Kidney glomerular epithelial cell (primary cell): ENCODE measurements at regions not wholly inside any gene's neighbourhood (a gene's known extent, or its start where the extent isn't known, plus 50 kb on each side); places are given as distances from the start of the nearest gene placed in this dataset.
A peak's percentile ranks its signal among the peaks of the same experiment; 100 is the strongest.

Source experiments
- DNase-seq: peaks from one replicate; lab custom pipeline; 2025; lab: John Stamatoyannopoulos, UW

DNA sequence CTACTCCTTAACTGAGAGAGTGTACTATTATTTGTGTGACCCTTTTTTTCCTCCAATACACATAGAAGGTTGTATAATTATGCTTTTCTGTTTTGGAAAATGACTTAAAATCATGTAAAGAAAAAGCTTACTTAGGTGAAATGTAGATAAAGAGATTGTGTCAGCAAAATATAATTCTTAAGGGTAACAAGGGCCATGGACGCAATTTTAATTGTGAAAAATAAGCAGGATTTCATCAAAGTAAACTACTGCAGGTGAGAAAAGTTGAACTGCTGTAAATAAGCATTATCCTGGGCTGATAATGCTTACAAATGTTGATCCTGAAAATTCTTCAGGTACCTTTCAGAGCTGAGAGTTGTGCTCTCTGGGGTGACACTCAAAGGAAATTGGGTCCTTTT, 141.5 kb downstream of the RPIA start:
- no peak for DNase-seq

DNA sequence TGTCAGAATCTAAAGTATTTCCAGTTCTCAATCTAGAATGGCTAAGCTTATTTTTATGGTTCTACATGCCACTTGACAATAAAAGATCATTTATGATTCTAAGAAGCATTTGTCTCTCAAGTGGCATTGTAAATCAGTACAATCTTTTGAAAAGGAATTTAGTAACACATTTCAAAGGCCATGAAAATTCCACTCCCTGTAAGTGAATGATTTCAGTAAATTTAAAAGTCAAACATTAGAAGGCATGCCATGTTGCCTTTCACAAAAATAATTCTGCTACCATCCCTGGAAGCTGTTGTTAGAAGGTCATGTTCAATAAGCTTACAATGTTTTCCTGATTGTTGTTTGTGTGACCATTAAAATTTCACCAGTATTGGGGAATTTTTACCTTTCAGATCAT, 142.9 kb downstream of the RPIA start:
- DNase-seq, result no peak

DNA sequence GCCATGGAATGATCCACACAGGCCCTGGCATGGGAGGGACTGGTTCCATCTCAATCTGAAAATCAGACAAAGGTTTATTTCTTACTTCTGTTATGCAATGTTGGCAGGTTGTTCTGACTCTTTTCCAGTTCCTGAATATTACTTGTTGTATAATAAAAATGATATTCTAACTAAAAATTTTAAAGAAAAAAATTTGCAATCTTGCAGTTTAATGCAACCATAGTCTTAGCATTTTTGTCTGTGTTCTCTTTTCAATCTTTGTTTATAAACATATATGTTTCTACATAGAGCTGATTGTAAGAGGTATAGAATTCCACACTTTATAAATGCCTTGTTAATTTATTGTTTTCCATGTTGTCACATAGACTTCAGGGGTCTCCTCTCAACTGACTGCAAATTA, 143.4 kb downstream of the RPIA start:
- no peak for DNase-seq

DNA sequence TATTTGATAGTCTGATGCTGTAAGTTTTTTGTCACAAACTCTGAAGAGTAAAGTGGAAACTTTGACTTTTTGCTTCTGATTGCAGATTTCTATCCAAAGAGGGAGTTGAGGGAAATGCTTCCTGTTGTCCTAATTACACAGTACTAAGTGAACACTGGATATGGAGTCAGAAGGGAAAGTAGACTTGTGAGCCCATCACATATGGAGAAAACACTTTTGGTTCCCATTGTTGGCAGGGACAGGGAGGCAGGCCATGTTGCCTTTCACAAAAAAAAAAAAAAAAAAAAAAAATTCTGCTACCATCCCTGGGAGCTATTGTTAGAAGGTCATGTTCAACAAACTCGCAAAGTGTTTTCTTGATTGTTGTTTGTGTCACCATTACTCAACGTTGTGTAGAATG, 144.3 kb downstream of the RPIA start:
- no peak for DNase-seq

DNA sequence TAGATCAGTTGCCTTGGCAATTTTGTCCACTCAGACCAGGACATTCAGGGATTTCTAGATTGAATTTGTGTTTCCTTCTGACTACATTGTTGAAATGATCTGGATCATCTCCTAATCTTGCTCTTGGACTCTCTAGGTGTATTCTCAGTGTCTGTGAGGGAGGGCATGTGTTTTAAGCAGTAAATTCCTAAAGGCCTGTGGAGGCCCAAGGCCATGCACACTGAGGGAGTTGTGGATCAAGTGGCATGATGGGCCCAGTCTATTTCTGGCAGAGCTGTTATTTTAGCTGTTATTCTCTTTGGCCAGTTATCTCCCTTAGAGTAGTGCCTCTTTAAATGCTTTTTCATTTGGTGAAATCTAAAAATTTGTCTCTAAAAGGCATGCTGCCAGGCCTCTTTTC, 144.9 kb downstream of the RPIA start:
- DNase-seq, result no peak

DNA sequence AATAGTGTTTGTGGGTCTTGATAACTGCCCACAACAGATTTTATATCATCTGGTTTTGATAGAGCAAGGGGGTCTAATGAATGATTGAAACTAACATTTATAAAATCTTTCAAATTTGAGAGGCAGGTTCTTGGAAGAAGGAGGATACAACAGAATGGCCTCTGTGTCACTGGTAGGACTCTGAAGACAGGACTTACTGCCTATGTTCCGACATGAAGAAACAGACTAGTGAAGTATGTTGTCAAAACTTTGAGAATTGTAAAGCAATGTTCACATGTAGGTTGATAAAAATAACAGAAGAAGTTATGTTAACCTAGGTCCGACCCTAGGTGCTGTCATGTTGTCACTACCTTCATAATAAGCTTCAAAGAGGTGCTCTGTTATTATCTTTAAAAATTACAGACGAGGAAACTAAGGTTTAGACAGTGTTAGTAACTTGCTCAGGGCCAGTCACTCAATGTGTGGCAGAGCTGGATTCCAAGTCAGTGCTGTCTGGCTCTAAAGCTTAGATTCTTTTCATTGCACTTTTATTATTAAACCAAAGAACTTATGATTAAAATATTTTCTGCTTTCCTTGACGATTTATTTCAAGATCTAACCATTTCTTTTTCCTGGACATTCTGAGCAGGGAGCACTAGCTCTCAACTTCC, 146.2 kb downstream of the RPIA start:
- DNase-seq, result no peak

DNA sequence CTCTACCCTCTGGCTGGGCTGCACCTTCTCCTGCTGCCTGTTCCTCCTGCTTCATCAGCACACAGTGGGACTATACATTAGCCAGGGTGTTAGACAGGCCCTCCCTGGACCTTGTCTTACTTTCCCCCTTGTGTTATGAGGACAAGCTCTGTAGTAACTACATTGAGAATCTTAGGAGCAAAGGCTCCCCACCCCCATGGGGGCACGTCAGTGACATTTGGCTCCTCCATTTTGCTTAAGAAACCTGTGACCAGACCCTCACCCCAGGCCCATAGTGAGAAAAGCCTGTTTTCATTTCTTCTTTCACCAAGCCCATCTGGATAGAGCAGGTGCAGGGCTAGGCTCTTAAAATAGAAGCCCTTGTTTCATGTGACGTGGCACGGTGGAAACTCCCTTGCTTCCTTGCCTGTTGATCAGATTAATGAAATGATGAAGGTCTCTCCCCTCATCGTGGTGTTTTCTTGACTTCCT, 146.7 kb downstream of the RPIA start:
- DNase-seq, result no peak

DNA sequence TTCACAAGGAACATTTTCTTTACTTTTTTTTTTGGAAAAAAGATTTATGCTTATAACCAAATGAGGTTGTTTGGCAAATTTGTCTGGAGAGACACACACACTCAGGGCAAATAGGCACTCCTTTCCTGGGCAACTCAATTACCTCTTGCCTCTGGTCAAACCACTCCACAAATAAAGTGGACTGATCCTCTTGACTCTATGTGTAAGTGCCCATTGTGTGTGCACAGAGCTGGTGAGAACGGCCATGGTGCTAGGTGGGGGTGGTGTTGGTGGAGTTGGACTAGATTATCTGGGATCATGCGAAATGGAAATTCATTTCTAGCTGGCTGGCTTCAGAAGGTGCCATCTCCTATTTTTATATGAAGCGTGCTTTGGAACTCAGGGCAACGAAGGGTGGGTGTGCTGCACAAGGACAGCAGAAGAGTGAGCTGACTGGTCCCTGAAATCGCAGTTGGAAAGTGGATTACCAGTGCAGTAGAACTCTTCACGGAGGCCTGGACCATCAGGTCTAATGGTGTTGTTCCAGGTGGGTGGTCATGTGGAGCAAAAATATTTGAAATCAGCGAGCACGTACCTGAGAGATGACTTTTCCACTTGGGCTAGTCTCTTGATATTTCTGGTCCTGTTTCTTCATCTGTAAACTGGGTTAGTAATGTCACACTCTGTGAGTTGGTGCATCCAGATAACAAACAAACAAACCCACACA, 149.9 kb downstream of the RPIA start:
- no peak for DNase-seq

DNA sequence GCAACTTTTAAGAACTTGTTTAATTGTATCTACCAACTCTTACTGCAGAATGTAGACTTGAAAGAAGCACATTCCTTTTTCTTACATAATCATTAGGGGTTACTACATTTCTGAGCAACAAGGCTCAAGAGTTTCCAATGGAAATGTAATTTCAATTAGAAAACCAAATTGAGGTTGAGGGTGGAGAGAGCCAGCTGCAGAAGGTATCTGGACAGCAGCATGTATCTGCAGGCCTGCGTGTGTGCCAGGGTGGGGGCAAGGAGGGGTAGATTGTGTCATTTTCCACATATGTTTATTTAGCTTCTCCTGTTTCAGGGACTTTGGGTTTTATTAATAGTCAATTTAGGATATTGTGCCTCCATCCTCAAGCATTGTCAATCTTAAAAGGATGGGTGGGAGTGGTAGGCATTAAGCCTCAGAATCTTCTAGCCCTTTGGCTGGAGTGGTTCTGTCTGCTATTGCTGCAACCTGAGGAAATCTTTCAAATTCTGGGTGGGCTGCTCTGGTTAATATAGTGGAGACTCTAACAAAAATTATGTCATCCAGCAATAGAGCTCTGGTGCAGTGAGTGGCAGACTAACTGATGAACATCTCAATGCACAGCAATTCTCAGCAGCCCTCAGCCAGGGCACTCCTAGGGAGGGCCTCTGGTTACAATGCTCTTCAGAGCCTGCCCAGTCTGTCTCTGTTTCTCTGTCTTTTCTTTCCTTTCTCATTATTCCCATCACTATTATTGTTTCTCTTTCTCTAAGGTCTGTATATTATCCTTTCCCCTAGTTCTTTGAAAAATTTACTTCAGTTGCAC, 151.4 kb downstream of the RPIA start:
- DNase-seq, result no peak

DNA sequence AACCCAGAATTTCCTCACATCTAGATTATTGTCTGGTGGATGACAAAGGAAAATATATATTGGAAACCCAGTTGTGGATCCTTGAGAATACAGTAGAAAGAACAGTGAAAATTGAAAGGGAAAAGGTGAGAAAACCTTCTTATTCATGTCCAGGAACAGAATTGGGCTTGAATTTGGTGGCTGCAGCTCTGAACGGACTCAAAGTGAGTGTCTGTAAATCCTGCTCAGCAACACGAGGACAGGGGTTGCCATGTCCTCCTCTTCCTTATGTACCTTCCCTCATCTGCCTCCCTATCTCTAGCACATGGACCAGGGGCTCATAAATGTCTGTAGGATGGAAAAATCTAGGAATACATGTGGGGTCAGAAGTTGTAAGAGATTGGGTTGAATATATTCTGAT, 152.2 kb downstream of the RPIA start:
- no peak for DNase-seq

DNA sequence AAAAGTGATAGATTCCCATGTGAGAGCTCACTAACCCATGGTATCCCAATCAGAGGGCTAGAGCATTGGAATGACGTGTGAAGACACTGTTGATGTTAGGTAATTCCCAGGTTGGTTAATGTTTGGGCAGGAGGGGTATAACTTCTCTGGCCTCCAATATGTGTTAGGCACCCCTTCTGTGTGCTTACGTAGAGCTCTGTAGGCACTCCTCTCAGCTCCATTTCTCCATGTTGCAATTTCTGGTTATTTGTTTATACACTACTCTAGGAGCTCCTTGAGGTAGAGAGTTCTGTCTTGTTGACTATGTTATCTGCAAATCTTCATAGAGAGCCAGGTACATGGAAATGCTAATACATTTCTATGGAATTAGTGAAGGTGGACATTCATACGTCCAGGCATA, 153.5 kb downstream of the RPIA start:
- DNase-seq, result no peak

DNA sequence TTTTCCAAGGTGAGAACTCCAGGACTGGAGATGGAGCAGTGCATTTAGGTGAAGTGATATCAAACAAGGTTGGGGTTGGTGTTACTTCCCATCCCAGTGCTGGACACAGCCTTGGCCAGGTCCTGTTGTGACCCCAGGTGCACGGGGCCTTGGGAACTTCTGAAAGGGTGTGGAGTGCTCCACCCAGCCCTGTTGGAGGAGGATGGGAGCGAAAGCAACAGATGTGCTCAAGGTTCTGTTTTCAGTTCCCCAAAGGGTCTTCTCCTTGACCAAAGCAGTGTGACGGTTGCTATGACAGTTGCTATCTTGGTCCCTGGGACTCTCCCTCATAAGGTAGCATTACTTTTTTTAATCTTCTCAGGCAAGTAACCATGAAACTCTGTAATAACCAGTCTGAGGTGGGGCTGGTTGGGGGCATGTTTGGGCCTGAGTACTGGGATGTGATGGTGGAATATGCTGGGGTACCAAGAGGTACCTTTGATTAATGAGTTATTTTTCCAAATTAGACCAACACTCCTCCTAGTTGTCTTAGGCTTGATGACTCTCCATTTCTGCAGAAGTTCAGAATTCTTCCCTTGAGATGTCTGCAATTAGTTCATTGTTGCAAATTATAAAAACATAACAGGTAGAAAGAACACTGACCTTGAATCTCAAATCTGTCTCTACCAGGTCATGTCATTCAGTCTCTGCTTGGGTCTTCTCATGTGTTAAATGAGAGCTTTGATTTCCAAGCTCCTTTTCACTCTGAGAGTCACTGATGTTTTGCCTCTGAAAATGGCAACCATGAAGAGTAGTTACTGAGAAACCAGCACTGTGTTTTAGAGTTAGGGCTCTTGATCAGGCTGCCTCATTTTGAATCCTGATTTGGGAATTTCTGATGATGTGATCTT, 154.5 kb downstream of the RPIA start:
- DNase-seq, result no peak

DNA sequence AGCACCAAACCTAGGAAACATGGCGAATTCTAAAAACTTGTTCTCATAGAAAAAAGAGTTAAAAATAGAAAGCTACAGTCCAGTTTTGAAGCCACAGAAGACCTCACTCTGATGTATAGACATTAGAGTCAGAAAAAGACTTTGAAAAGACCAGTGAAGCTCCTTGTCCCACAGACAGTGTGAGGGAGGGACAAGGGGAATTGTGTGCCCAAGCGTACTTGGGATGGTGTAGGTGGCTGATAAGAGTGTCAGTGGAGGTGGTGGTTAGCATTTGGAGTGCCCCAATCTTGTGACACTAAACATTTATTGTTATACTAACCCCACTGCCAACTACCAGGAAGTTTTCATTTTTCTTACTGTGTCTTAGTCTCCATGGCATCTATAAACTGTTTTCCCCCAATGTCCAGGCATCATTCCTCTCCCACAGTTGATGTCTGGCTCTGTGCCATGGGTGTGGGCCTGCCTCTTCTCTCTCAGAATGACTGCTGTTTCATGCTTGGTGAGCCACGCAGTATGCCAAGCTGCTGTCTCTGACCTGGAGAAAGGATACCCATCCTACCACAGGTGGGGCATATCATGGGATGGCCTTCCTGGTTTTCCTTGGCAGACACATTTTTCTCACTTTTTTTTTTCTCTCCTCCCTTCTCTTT, 161.4 kb downstream of the RPIA start:
- peak; percentile 89 for DNase-seq

DNA sequence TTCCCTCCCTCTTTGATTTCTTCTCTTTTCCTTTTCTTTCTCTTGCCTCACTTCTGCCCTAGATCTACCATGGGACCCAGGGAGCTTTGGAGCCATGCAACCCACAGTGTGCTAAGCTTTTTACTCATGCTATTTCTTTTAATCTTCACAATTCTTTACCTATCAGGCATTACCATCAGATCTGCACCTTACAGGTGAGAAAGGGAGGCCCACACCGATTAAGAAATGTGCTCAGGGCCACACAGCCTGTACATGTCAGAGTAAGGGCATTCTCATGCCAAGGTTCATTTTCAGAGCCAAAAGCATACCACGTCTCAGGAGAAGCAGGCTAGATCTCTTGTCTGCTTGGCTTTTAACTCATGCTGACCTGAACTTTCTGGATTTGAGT, 161.9 kb downstream of the RPIA start:
- DNase-seq, result no peak

DNA sequence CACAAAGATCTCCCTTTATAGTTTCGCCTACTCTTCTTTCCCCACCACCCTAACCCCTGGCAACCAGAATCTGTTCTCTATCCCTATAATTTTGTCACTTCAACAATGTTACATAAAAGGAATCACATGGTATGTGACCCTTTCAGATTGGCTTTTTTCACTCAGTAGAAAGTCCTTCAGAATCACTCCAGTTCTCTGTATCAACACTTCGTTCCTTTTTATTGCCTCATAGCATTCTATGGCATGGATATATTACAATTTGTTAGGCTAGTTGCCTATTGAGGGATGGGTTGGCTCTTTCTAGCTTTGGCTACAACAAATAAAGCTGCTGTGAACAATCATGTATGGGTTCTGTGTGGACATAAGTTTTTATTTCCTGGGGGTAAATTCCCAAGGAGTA, 163.1 kb downstream of the RPIA start:
- no peak for DNase-seq

DNA sequence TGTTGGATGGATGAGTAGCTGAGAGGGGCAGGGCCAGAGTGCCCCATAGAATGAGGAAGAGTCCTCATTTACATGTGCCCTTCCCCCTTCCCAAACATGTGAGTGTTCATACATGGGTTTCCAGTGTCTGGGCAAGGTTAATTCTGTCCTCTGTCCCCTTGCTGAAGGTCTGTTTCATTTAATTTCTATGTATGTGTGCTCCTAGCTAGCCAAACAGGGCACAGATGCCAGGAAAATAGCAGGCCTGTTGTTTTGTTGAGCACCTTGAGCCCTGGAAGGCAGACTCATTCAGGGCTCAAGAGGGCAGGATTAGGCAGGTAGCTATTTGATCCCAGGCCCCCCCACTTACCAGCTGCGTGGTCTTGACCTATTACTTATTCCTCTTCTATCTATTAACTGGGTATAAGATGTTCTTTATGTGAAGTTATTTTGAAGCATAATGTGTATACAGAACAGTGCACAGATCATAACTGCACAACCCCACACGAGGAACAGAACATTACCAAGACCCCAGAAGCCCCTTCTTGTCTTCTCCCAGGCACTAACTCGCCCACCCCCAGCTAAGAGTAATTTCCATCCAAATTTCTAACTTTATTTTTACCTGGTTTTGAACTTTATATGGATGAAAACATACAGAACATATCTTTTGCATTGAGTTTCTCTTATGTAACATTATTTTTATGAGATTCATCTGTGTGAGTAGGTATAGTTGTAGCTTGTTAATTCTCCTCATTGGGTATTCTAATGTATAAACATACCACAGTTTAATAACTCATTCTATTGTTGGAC, 164.3 kb downstream of the RPIA start:
- no peak for DNase-seq

DNA sequence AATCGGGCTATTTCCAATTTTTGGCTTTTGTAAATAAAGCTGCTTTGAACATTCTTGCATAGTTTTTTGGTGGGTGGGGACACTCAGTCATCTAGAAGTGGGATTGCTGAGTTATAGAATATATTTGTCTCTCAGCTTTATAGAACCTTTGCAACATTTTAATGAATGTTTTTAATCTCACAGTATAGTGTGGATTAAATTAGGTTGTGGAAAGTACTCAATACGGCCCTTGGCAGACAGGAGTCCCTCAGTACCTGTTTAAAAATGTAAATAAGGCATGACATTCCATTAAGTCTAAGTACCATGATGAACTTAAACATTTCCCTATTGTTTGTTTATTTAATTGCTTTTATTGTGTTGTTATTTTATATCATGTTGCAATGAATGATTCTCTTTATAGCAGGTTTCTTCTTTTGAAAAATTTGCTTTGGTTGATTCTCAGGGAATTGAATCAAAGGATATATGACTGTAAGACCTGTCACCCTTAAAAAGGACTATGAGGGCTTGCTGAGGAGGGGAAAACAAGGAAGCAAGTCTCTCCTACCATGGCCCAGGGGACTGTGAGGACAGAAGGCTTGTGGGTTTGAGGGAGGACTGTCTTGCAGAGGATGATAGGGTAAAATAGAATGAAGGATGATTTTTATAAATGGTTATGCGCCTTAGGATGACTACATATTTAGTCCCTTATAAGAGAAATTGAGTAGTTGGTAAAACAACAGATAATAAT, 165.1 kb downstream of the RPIA start:
- DNase-seq, result no peak

DNA sequence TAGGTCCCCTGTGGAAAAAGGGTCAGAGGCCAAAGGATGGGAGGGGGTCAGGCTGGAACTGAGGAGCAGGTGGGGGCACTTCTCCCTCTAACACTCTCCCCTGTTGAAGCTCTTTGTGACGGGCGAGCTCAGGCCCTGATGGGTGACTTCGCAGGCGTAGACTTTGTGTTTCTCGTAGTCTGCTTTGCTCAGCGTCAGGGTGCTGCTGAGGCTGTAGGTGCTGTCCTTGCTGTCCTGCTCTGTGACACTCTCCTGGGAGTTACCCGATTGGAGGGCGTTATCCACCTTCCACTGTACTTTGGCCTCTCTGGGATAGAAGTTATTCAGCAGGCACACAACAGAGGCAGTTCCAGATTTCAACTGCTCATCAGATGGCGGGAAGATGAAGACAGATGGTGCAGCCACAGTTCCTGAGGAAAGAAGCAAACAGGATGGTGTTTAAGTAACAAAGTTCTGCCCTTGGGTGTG, 165.8 kb downstream of the RPIA start:
- no peak for DNase-seq

DNA sequence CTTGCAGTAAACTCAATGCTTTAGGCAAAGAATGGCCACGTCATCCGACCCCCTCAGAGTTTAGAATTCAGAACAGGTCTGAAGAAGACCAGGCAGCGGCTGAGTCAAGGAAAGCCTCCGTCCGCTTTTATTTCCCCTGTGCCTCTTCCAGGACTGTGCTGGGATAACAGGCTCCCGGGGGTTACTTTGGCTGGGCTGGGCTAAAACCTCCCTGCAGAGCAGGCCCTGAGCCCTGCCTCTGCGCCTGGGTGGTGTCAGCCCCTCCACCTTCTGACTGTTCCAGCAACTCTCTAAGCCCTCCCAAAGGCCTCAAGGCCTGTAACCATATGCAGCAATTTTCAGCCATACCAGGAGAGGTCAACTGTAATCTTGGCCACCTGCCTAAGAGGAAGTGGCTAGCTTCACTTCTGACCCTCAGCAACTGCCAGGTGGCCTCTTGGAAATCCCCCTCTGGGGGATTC, 166.5 kb downstream of the RPIA start:
- peak; percentile 70 for DNase-seq

DNA sequence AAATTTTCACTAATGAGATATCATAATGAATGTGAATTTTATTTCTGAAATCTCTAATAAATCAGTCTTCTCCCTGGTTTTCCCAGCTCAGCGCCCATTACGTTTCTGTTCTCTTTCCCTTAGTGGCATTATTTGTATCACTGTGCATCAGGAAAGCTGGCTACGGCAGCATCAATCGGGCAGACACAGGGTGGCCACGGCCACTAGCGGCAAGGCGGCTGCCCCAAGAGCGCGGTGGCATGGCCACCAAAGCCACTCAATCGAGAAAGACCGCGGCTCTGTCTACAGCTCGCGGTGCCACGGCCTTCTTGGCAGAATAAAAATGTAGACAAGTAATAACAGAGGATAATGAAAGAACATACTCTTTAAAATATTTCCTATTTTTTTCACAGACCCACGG, 168.0 kb downstream of the RPIA start:
- no peak for DNase-seq
